NCI-H187 treated with DMSO at 0.1 percent for 48 hours (cell line): ENCODE measurements at regions not wholly inside any gene's neighbourhood (a gene's known extent, or its start where the extent isn't known, plus 50 kb on each side); places are given as distances from the start of the nearest gene placed in this dataset.

Source experiments
- DNase-seq: peaks from one replicate; lab custom pipeline; 2025; lab: John Stamatoyannopoulos, UW

GRCh38 chr11:131234221-131234620, 136.2 kb upstream of the NTM start:
- DNase-seq, result no peak

DNA sequence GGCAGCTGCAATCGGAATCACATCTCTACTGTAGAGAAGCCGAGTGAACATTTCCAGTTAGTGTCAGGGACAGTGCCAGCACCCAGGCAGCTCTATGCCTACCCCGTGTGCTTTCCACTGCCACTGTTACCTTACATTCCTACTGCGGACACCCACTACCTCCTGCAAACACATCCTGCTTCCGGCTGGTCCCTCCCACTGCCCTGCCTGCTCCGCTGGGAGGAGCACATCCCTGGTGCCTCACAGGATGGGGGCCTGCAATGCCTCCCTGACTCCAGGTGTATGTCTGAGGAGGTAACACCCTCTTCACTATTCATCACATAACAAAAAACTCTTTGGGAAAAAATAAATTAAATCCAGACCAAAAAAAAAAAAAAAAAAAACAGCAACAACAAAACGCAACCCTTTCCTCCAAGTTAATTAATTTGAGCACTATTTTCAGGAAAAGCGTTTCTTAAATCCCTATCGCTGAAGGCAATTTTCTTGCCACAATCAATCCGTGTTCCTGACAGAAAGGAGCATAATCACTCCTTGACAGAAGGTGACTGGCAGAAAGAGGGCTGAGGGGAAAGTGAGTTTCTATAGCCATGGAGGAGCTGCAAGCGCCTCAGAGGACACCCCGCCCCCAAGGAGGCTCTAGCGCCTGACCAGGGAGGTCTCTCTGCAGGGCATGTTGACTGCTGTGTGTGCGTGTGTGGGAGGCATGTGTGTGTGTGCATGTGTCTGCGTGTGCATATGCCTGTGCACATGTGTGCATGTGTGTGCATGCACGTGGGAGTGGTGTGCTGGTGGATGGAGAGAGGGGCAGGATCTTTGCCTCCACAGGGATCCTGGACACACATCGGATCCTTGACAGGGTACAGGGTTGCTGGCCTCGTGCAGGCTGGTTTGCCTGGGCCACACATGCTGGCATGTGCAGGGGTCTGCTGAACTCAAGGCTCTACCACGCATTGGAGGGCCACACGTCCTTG, 134.8 kb upstream of the NTM start:
- no peak for DNase-seq

DNA sequence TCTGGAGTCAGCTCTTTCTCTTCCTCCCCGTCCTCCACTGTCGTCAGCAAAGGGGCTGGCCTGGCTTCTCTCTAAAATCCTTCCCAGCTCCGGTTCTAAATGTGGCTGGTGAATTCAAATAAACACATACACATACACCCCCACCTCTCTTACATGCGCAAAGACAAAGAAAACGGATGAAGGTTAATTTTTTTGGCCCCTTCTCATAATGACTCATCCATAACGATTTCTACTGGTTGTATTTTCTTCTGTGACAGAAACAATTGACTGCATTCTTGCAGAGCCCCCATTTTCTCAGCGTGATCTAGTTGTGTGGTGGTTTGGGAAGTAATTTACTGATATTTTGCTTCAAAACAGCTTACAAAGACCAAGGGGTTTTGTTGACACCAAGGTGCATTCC, 130.0 kb upstream of the NTM start:
- no peak for DNase-seq

DNA sequence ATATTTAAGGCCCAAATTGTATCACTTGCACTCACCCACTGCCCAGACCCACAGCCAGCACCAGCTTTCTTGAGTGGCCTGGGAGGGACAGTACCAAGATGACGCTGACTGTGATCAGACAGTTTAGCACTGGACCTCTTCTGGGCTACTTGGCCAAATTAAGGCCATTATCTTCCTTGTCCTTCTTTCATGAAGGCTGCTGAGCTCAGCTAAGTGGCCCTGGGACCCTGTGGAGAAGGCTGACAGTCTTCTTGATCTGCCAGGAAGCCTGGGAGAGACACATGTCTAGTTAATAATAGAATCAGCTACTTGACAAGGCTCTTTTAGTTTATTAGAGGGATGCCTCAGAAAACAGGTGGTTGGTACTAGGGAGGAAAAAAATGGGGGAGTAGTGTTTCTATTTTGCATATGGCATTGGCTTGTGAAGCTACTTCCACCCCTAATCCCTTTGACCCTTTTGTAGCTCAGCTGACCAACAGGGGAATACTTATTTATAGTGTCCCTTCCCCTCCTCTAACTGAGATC, 127.9 kb upstream of the NTM start:
- no peak for DNase-seq

- no peak for DNase-seq
These were observed 124.3 kb upstream of the NTM start for GRCh38 chr11:131246156-131246555.

GRCh38 chr11:131246663-131247062, 123.8 kb upstream of the NTM start:
- no peak for DNase-seq

- no peak for DNase-seq
These were observed 121.8 kb upstream of the NTM start for GRCh38 chr11:131248588-131248987.

GRCh38 chr11:131253142-131253655, 117.2 kb upstream of the NTM start:
- no peak for DNase-seq

DNA sequence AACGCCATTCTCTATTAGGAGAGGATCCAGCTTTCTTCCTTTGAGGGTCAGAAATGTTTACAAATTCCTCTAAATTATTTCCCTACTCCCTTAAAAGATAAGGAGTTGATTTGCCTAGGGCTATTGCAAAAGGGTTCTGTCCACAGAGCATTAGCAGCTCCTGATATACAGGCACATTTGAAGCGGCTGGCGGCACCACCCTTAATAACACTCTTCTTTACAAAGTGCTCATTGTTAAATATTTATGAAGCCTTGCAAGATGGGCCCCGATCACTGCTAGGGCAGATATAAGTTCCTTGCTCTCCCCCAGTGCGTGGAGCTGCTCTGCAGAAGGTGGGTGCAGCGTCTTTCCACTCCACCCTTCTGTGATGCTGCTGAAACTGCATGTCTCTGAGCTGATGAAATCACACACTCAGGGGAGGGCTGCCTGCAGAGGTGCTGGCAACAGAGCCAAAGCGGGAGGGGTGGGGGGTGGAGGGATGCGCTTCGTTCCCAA, 116.7 kb upstream of the NTM start:
- no peak for DNase-seq

DNA sequence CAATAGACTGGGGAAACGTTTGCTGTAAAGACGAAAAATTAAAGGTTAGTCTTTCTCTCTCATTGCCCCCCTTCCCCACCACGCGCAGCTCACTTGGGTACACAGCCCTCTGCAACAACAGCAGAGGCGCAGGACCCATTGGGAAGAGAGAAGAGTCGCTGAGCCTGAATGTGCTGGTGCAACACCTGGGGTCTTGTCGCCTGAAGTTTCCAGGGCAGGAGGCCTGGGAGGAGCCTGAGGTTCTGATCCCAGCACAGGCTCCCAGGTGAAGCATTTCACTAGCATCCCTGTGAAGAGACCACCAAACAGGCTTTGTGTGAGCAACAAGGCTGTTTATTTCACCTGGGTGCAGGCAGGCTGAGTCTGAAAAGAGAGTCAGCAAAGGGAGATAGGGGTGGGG, 116.2 kb upstream of the NTM start:
- no peak for DNase-seq

GRCh38 chr11:131274233-131274632, 96.2 kb upstream of the NTM start:
- no peak for DNase-seq

- no peak for DNase-seq
These were observed 94.8 kb upstream of the NTM start for GRCh38 chr11:131275580-131275979.

DNA sequence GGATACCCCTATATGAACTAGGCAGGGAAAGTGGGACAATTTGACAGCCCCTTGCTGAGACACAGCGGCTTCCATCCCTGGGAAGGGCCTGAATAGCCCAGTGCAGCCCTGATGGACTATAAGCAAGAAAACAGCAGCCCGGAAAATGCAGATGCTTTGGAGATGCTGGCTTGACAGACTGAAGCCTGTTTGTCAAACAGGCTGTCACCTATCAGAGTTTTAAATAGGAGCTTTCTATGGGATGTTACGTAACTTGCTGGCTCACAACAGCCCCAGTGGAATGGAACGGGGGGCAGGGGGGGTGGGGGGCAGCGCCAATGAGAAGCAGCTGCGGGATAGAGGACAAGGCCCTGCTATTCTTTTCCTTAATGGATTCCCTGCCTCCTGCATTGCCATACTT, 91.9 kb upstream of the NTM start:
- no peak for DNase-seq

GRCh38 chr11:131279654-131280384, 90.6 kb upstream of the NTM start:
- DNase-seq, result no peak

DNA sequence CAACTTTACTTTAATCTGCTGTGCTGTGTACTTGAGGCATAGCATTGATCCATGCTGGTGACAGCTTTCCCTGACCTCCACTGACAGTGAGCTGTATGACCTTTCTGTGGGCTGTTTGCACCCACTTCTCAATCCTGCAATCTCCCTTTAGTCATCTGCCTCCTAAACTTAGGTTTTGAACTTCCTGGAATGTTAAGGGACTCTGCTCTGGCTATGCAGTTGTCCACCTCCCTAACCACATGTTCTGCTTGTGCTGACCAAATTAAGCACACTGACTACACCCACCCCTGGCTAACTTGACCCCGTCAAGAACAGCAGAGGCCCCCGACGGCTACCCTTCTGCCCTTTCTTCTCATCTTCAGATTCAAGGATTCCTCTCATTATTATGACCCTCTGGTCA, 89.1 kb upstream of the NTM start:
- DNase-seq, result no peak

GRCh38 chr11:131284041-131284440, 86.4 kb upstream of the NTM start:
- no peak for DNase-seq

DNA sequence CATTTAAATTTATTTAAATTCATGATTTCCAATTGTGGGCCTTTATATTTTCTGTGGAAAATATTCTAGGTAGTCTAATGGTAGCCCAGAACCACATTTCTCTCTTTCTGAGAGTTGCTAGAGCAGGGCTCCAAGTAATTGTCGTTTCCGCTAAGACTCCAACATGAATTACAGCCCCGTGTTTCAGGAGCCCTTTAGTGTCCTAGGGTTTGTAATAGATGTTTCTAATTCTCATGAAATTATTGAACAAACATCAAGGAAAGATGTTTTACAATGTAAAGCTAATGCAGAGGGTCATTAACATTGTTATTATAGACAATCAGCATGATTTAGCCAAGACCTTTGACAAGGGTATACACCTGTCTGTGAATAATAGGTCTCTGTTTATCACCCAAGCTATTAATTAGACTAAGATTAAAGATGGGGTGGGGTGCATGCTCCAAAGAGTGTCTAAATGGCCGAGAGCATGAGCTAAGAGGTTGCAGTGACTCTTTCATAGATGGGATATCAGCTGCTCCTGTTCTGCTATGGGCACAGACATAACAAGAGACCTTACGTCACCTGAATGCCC, 81.8 kb upstream of the NTM start:
- DNase-seq, result no peak

DNA sequence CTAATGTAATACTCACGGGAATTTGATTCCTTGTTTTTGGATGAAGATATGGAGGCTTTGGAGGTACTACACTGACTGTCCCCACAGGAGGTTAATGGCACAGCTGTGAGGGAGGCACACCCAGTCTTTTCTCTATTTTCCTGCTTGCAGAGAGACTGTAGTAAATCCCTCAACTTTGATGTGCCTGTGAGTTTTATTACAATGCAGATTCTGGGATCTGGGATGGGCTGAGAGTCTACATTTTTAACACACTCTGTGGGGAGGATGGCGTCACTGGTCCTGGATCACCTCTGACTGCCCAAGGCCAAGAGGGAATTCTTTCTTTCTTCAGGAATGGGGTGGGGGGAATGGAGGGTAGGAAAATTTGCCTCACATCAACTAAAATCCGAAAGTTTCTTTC, 80.2 kb upstream of the NTM start:
- DNase-seq, result no peak

- DNase-seq, result no peak
These were observed 74.4 kb upstream of the NTM start for GRCh38 chr11:131295986-131296385.

- no peak for DNase-seq
These were observed 73.0 kb upstream of the NTM start for GRCh38 chr11:131297441-131297840.

GRCh38 chr11:131299598-131300438, 70.6 kb upstream of the NTM start:
- no peak for DNase-seq

DNA sequence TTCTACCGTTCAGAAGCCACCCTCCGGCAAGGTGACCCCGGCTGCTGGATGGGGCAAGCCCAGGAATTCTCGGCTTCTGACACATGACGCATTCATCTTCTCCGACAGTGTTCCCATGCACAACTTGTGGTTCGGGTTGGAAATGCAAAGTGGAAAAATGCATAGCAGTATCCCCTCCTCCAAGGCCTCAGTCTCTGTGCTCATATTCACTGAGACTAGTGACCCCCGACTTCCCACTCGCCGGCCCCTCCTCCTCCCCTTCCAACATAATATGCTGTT, 70.0 kb upstream of the NTM start:
- DNase-seq, result no peak
